WTC11 (cell line): ENCODE measurements at regions not wholly inside any gene's neighbourhood (a gene's known extent, or its start where the extent isn't known, plus 50 kb on each side); places are given as distances from the start of the nearest gene placed in this dataset.

Source experiments
- ATAC-seq: fragments of 200-7000 bp; cut with Tn5 transposase; 2 replicates; pipeline ENCODE4 v1.10.0; 2021; ENCODE audit warnings: mild to moderate bottlenecking, moderate library complexity
- CTCF ChIA-PET: fragments of 300-600 bp; sonication (Branson Sonifier 250); formaldehyde crosslinking; loops from one replicate; lab custom pipeline; 2021; ENCODE audit warnings: antibody characterized with exemption; lab: Charles Lee
- POLR2A ChIA-PET: fragments of 350-600 bp; sonication (Branson Sonifier 250); formaldehyde crosslinking; loops from one replicate; lab custom pipeline; 2021; ENCODE audit warnings: antibody characterized with exemption; lab: Charles Lee
- DNase-seq: peaks from one replicate; pipeline ENCODE4 v3.0.0; 2021; ENCODE audit warnings: low spot score
- H3K27ac Mint-ChIP-seq: 2 replicates; pipeline ENCODE4 v1.8.0; 2021; ENCODE audit warnings: mixed read lengths
- H3K27me3 Mint-ChIP-seq: 2 replicates; pipeline ENCODE4 v1.8.0; 2021; ENCODE audit warnings: low read depth, mild to moderate bottlenecking, moderate library complexity, mixed read lengths
- H3K36me3 Mint-ChIP-seq: 2 replicates; pipeline ENCODE4 v1.8.0; 2021; ENCODE audit warnings: mixed read lengths
- H3K4me1 Mint-ChIP-seq: 2 replicates; pipeline ENCODE4 v1.8.0; 2022; ENCODE audit warnings: mixed read lengths
- H3K4me3 Mint-ChIP-seq: 2 replicates; pipeline ENCODE4 v1.8.0; 2021; ENCODE audit warnings: mild to moderate bottlenecking, moderate library complexity, mixed read lengths
- H3K9me3 Mint-ChIP-seq: 2 replicates; pipeline ENCODE4 v1.8.0; 2021; ENCODE audit warnings: mixed read lengths
- CREB1 ChIP-seq: sonication (generic); formaldehyde crosslinking; IDR thresholded peaks from 2 replicates; pipeline ENCODE4 v1.8.0; 2023; ENCODE audit warnings: mild to moderate bottlenecking, missing genetic modification reagents
- ESRRA ChIP-seq: sonication (generic); formaldehyde crosslinking; IDR thresholded peaks from 2 replicates; pipeline ENCODE4 v1.8.1; 2022; ENCODE audit warnings: mild to moderate bottlenecking, missing genetic modification reagents, borderline replicate concordance
- JUN ChIP-seq: sonication (generic); formaldehyde crosslinking; IDR thresholded peaks from 2 replicates; pipeline ENCODE4 v1.8.0; 2023; ENCODE audit warnings: mild to moderate bottlenecking, missing genetic modification reagents
- MXD4 ChIP-seq: fragments of 250-450 bp; sonication (Bioruptor Pico); IDR thresholded peaks from 2 replicates; pipeline ENCODE4 v1.8.0; 2021; ENCODE audit warnings: mild to moderate bottlenecking, moderate library complexity, borderline replicate concordance
- NFATC4 ChIP-seq: fragments of 250-450 bp; sonication (Bioruptor Pico); IDR thresholded peaks from 2 replicates; pipeline ENCODE4 v1.9.0; 2021; ENCODE audit warnings: mild to moderate bottlenecking
- NR1H2 ChIP-seq: sonication (generic); formaldehyde crosslinking; IDR thresholded peaks from 2 replicates; pipeline ENCODE4 v1.9.0; 2021; ENCODE audit warnings: mild to moderate bottlenecking, moderate library complexity, missing genetic modification reagents
- SMAD4 ChIP-seq: sonication (generic); formaldehyde crosslinking; IDR thresholded peaks from 2 replicates; pipeline ENCODE4 v1.8.0; 2022; ENCODE audit warnings: mild to moderate bottlenecking, missing genetic modification reagents
- TEAD4 ChIP-seq: sonication (generic); formaldehyde crosslinking; IDR thresholded peaks from 2 replicates; pipeline ENCODE4 v1.8.0; 2022; ENCODE audit warnings: mild to moderate bottlenecking, missing genetic modification reagents
- ZNF219 ChIP-seq: sonication (generic); formaldehyde crosslinking; IDR thresholded peaks from 2 replicates; pipeline ENCODE4 v1.8.0; 2023; ENCODE audit warnings: missing genetic modification reagents, mild to moderate bottlenecking, borderline replicate concordance
- ZNF396 ChIP-seq: fragments of 250-450 bp; sonication (Bioruptor Pico); IDR thresholded peaks from 2 replicates; pipeline ENCODE4 v1.8.0; 2021; ENCODE audit warnings: mild to moderate bottlenecking, moderate library complexity, borderline replicate concordance
- ZNF416 ChIP-seq: fragments of 250-450 bp; sonication (Bioruptor Pico); IDR thresholded peaks from 2 replicates; pipeline ENCODE4 v1.9.0; 2021; ENCODE audit warnings: mild to moderate bottlenecking, inconsistent platforms
- ZNF671 ChIP-seq: fragments of 250-450 bp; sonication (Bioruptor Pico); IDR thresholded peaks from 2 replicates; pipeline ENCODE4 v1.8.0; 2021; ENCODE audit warnings: mild to moderate bottlenecking
- TF ChIP-seq, protein P1 (sequence below): sonication (generic); formaldehyde crosslinking; IDR thresholded peaks from 2 replicates; pipeline ENCODE4 v1.8.0; 2022; ENCODE audit warnings: mild to moderate bottlenecking, missing genetic modification reagents
- TF ChIP-seq, protein P2 (sequence below): fragments of 200-600 bp; IDR thresholded peaks from 2 replicates; pipeline ENCODE4 v1.8.0; 2022; ENCODE audit warnings: antibody characterized with exemption
- TF ChIP-seq, protein P3 (sequence below): sonication (generic); formaldehyde crosslinking; IDR thresholded peaks from 2 replicates; pipeline ENCODE4 v1.8.1; 2023; ENCODE audit warnings: mild to moderate bottlenecking, missing genetic modification reagents, moderate library complexity
- TF ChIP-seq, protein P4 (sequence below): sonication (generic); formaldehyde crosslinking; IDR thresholded peaks from 2 replicates; pipeline ENCODE4 v1.8.1; 2022; ENCODE audit warnings: mild to moderate bottlenecking, moderate library complexity, missing genetic modification reagents
- TF ChIP-seq, protein P5 (sequence below): sonication (generic); formaldehyde crosslinking; IDR thresholded peaks from 2 replicates; pipeline ENCODE4 v1.8.0; 2022; ENCODE audit warnings: mild to moderate bottlenecking, missing genetic modification reagents
- TF ChIP-seq, protein P6 (sequence below): sonication (generic); formaldehyde crosslinking; IDR thresholded peaks from 2 replicates; pipeline ENCODE4 v1.8.1; 2022; ENCODE audit warnings: low read depth, missing genetic modification reagents, borderline replicate concordance
- TF ChIP-seq, protein P7 (sequence below): sonication (generic); formaldehyde crosslinking; IDR thresholded peaks from 2 replicates; pipeline ENCODE4 v1.8.1; 2023; ENCODE audit warnings: mild to moderate bottlenecking, missing genetic modification reagents
- TF ChIP-seq, protein P8 (sequence below): sonication (generic); formaldehyde crosslinking; conservative IDR thresholded peaks from 2 replicates; pipeline ENCODE4 v1.8.1; 2022; ENCODE audit warnings: mild to moderate bottlenecking, missing genetic modification reagents

DNA sequence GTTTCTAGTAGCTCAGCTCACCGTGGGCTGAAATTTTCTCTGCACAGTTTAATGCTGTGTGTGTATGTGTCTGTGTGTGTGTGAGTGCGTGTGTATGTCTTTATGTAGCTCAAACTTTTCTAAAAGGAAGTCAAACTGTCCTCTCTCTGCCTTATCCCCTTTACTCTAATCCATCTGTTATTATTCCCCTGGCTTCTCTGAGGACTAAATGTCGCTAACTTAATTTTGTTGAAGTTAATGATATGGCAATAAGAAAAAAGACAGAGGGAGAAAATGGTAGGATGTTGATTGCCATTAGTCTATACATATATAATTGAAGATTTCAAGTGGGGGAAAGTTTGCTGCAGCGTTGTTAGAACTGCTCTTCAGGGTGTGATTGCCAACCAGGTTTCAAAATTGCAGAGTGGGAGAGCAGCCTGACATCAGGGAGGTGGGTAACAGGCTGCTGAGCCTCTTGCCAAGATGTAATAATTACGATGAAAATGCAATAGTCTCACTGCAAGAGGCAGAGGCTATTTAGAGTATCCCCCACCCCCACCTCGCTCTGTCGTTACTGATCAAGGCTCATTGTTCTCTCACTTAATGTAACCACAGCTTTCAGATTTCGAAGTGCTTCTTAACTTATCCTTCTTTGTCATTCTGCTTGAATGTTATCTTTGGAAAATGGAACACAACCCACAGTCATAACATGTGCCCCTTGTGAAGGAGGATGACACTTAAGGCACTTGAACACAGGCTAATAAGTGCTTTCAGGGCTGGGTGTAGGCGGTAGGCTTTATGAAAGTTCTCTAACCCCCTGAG, 559.0 kb upstream of the PLXNA2 start:
- CTCF ChIA-PET = no interaction called here
- H3K27ac Mint-ChIP-seq = no peak overlapping the region
- H3K4me1 Mint-ChIP-seq = peaks cover 37% of the 10 kb centered on the region
- no peak overlapping the region for H3K4me3 Mint-ChIP-seq
- TF ChIP-seq, protein P1, sequence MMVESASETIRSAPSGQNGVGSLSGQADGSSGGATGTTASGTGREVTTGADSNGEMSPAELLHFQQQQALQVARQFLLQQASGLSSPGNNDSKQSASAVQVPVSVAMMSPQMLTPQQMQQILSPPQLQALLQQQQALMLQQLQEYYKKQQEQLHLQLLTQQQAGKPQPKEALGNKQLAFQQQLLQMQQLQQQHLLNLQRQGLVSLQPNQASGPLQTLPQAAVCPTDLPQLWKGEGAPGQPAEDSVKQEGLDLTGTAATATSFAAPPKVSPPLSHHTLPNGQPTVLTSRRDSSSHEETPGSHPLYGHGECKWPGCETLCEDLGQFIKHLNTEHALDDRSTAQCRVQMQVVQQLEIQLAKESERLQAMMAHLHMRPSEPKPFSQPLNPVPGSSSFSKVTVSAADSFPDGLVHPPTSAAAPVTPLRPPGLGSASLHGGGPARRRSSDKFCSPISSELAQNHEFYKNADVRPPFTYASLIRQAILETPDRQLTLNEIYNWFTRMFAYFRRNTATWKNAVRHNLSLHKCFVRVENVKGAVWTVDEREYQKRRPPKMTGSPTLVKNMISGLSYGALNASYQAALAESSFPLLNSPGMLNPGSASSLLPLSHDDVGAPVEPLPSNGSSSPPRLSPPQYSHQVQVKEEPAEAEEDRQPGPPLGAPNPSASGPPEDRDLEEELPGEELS = no peak
- TF ChIP-seq NFATC4 (CRISPR knock-in tag) (no peak), NR1H2 (no peak), ESRRA (no peak), ZNF416 (CRISPR knock-in tag) (no peak), JUN (CRISPR knock-in tag) (no peak), ZNF671 (CRISPR knock-in tag) (no peak), CREB1 (CRISPR knock-in tag) (no peak), ZNF219 (CRISPR knock-in tag) (no peak), SMAD4 (no peak), TEAD4 (CRISPR knock-in tag) (no peak), MXD4 (CRISPR knock-in tag) (no peak), ZNF396 (CRISPR knock-in tag) (no peak)
- TF ChIP-seq, protein P2, sequence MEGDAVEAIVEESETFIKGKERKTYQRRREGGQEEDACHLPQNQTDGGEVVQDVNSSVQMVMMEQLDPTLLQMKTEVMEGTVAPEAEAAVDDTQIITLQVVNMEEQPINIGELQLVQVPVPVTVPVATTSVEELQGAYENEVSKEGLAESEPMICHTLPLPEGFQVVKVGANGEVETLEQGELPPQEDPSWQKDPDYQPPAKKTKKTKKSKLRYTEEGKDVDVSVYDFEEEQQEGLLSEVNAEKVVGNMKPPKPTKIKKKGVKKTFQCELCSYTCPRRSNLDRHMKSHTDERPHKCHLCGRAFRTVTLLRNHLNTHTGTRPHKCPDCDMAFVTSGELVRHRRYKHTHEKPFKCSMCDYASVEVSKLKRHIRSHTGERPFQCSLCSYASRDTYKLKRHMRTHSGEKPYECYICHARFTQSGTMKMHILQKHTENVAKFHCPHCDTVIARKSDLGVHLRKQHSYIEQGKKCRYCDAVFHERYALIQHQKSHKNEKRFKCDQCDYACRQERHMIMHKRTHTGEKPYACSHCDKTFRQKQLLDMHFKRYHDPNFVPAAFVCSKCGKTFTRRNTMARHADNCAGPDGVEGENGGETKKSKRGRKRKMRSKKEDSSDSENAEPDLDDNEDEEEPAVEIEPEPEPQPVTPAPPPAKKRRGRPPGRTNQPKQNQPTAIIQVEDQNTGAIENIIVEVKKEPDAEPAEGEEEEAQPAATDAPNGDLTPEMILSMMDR = no peak
- TF ChIP-seq, protein P3, sequence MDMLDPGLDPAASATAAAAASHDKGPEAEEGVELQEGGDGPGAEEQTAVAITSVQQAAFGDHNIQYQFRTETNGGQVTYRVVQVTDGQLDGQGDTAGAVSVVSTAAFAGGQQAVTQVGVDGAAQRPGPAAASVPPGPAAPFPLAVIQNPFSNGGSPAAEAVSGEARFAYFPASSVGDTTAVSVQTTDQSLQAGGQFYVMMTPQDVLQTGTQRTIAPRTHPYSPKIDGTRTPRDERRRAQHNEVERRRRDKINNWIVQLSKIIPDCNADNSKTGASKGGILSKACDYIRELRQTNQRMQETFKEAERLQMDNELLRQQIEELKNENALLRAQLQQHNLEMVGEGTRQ (CRISPR knock-in tag) = no peak
- TF ChIP-seq, protein P4, sequence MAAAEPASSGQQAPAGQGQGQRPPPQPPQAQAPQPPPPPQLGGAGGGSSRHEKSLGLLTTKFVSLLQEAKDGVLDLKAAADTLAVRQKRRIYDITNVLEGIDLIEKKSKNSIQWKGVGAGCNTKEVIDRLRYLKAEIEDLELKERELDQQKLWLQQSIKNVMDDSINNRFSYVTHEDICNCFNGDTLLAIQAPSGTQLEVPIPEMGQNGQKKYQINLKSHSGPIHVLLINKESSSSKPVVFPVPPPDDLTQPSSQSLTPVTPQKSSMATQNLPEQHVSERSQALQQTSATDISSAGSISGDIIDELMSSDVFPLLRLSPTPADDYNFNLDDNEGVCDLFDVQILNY = no peak
- TF ChIP-seq, protein P5, sequence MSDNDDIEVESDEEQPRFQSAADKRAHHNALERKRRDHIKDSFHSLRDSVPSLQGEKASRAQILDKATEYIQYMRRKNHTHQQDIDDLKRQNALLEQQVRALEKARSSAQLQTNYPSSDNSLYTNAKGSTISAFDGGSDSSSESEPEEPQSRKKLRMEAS (CRISPR knock-in tag) = no peak
- TF ChIP-seq, protein P6, sequence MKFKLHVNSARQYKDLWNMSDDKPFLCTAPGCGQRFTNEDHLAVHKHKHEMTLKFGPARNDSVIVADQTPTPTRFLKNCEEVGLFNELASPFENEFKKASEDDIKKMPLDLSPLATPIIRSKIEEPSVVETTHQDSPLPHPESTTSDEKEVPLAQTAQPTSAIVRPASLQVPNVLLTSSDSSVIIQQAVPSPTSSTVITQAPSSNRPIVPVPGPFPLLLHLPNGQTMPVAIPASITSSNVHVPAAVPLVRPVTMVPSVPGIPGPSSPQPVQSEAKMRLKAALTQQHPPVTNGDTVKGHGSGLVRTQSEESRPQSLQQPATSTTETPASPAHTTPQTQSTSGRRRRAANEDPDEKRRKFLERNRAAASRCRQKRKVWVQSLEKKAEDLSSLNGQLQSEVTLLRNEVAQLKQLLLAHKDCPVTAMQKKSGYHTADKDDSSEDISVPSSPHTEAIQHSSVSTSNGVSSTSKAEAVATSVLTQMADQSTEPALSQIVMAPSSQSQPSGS = no peak
- TF ChIP-seq, protein P7, sequence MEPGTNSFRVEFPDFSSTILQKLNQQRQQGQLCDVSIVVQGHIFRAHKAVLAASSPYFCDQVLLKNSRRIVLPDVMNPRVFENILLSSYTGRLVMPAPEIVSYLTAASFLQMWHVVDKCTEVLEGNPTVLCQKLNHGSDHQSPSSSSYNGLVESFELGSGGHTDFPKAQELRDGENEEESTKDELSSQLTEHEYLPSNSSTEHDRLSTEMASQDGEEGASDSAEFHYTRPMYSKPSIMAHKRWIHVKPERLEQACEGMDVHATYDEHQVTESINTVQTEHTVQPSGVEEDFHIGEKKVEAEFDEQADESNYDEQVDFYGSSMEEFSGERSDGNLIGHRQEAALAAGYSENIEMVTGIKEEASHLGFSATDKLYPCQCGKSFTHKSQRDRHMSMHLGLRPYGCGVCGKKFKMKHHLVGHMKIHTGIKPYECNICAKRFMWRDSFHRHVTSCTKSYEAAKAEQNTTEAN (CRISPR knock-in tag) = no peak
- TF ChIP-seq, protein P8, sequence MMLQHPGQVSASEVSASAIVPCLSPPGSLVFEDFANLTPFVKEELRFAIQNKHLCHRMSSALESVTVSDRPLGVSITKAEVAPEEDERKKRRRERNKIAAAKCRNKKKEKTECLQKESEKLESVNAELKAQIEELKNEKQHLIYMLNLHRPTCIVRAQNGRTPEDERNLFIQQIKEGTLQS = no peak
- ATAC-seq (no peak), DNase-seq (no peak)
- peaks cover 16% of the 10 kb centered on the region for H3K9me3 Mint-ChIP-seq
- peaks cover 6% of the 10 kb centered on the region; the same call in 1 of the 2 replicates for H3K36me3 Mint-ChIP-seq
- H3K27me3 Mint-ChIP-seq = no peaks in the 10 kb centered on the region
- POLR2A ChIA-PET = interaction anchor here (0.6 kb wide), 1 partner anchor 298 kb away, joined by 3 read pairs; no protein-coding TSS in a partner anchor
